Upper lobe of left lung (tissue), 4 donors: ENCODE measurements at regions not wholly inside any gene's neighbourhood (a gene's known extent, or its start where the extent isn't known, plus 50 kb on each side); places are given as distances from the start of the nearest gene placed in this dataset.

Source experiments
- EP300 ChIP-seq, 4 donors: sonication (generic); formaldehyde crosslinking; IDR thresholded peaks; one replicate each; pipeline ENCODE4 v1.5.1; 2017; ENCODE audit warnings: antibody characterized with exemption in 4 of 4, control low read depth in 2 of 4
- POLR2A ChIP-seq, 4 donors: fragments of 450-650 bp; IDR thresholded peaks; one replicate each; pipeline ENCODE4 v1.5.1; 2016 to 2017; ENCODE audit warnings: antibody characterized with exemption in 4 of 4, mild to moderate bottlenecking in 2 of 4
- POLR2AphosphoS5 ChIP-seq, 2 donors: sonication (generic); formaldehyde crosslinking; IDR thresholded peaks; one replicate each; pipeline ENCODE4 v1.5.1; 2017; ENCODE audit warnings: antibody characterized with exemption in 2 of 2
- TF ChIP-seq, protein P1 (sequence below), 6 experiments: fragments of 450-650 bp in 4 of 6; fragments of 200-600 bp in 2 of 6; sonication (generic) in 2 of 6; IDR thresholded peaks; one replicate each; pipeline ENCODE4 v1.5.1; 2016 to 2019; ENCODE audit warnings: antibody characterized with exemption in 6 of 6

DNA sequence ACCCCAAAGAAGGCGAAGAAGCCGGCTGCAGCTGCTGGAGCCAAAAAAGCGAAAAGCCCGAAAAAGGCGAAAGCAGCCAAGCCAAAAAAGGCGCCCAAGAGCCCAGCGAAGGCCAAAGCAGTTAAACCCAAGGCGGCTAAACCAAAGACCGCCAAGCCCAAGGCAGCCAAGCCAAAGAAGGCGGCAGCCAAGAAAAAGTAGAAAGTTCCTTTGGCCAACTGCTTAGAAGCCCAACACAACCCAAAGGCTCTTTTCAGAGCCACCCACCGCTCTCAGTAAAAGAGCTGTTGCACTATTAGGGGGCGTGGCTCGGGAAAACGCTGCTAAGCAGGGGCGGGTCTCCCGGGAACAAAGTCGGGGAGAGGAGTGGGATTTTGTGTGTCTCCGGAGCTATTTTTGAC lies 69.6 kb downstream of the HFE start:
- TF ChIP-seq POLR2AphosphoS5 (IDR thresholded peaks at IDR 0.05) (no peak), POLR2A (IDR thresholded peaks at IDR 0.05) (peak in 1 of 4 donors; percentile 41), EP300 (IDR thresholded peaks at IDR 0.05) (no peak)
- TF ChIP-seq, protein P1, sequence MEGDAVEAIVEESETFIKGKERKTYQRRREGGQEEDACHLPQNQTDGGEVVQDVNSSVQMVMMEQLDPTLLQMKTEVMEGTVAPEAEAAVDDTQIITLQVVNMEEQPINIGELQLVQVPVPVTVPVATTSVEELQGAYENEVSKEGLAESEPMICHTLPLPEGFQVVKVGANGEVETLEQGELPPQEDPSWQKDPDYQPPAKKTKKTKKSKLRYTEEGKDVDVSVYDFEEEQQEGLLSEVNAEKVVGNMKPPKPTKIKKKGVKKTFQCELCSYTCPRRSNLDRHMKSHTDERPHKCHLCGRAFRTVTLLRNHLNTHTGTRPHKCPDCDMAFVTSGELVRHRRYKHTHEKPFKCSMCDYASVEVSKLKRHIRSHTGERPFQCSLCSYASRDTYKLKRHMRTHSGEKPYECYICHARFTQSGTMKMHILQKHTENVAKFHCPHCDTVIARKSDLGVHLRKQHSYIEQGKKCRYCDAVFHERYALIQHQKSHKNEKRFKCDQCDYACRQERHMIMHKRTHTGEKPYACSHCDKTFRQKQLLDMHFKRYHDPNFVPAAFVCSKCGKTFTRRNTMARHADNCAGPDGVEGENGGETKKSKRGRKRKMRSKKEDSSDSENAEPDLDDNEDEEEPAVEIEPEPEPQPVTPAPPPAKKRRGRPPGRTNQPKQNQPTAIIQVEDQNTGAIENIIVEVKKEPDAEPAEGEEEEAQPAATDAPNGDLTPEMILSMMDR (IDR thresholded peaks at IDR 0.05), result no peak
